PC-9 (cell line): ENCODE measurements at regions not wholly inside any gene's neighbourhood (a gene's known extent, or its start where the extent isn't known, plus 50 kb on each side); places are given as distances from the start of the nearest gene placed in this dataset.

Source experiments
- BruUV-seq: library from RNA; stranded (reverse); fragments of 400-500 nt; replicated peaks from 2 replicates; lab custom pipeline; 2021; lab: Mats Ljungman, UMichigan
- CTCF ChIA-PET: fragments of 300-600 bp; sonication (Branson Sonifier 250); formaldehyde crosslinking; loops from one replicate; lab custom pipeline; 2022; ENCODE audit warnings: antibody characterized with exemption; lab: Charles Lee
- POLR2A ChIA-PET: fragments of 300-600 bp; sonication (Branson Sonifier 250); formaldehyde crosslinking; loops from one replicate; lab custom pipeline; 2022; ENCODE audit warnings: antibody characterized with exemption; ENCODE audit not compliant: unreplicated experiment; lab: Charles Lee
- DNase-seq, 2 experiments: peaks; one replicate each; pipeline versions ENCODE4 v3.0.0 to v3.0.0-alpha.2; 2015 to 2022; ENCODE audit warnings: mixed read lengths in 1 of 2
- H2AFZ ChIP-seq: fragments of 200-600 bp; sonication (generic); 2 replicates; pipeline ENCODE4 v1.8.1; 2017; ENCODE audit warnings: antibody characterized with exemption
- H3F3A ChIP-seq: fragments of 200-600 bp; sonication (generic); 2 replicates; pipeline ENCODE4 v1.8.1; 2017; ENCODE audit warnings: antibody characterized with exemption, mild to moderate bottlenecking, low read depth; ENCODE audit not compliant: insufficient read depth
- H3K27ac ChIP-seq: fragments of 200-600 bp; sonication (generic); 2 replicates; pipeline ENCODE4 v1.6.1; 2016; ENCODE audit warnings: mixed run types
- H3K27me3 ChIP-seq: fragments of 200-600 bp; sonication (generic); 2 replicates; pipeline ENCODE4 v1.6.1; 2016; ENCODE audit warnings: low read depth, mixed run types; ENCODE audit not compliant: insufficient read depth
- H3K36me3 ChIP-seq: fragments of 200-600 bp; sonication (generic); 2 replicates; pipeline ENCODE4 v1.6.1; 2016; ENCODE audit warnings: low read depth, mixed run types
- H3K4me1 ChIP-seq: fragments of 200-600 bp; sonication (generic); replicated peaks from 2 replicates; pipeline ENCODE4 v1.6.1; 2016; ENCODE audit warnings: mixed run types; ENCODE audit not compliant: insufficient read depth
- H3K4me2 ChIP-seq: fragments of 200-600 bp; sonication (generic); 2 replicates; pipeline ENCODE4 v1.6.1; 2017; ENCODE audit warnings: mixed run types
- H3K4me3 ChIP-seq: fragments of 200-600 bp; sonication (generic); 2 replicates; pipeline ENCODE4 v1.6.1; 2016; ENCODE audit warnings: mixed run types
- H3K79me2 ChIP-seq: fragments of 200-600 bp; sonication (generic); 2 replicates; pipeline ENCODE4 v1.6.1; 2017; ENCODE audit warnings: low read depth, mixed run types
- H3K9me2 ChIP-seq: fragments of 200-600 bp; sonication (generic); 2 replicates; pipeline ENCODE4 v1.8.1; 2017; ENCODE audit warnings: mild to moderate bottlenecking; ENCODE audit not compliant: insufficient read depth
- H3K9me3 ChIP-seq: fragments of 200-600 bp; sonication (generic); 2 replicates; pipeline ENCODE4 v1.8.1; 2016; ENCODE audit warnings: low read depth; ENCODE audit not compliant: insufficient read depth
- H4K20me1 ChIP-seq: fragments of 200-600 bp; sonication (generic); 2 replicates; pipeline ENCODE4 v1.8.1; 2017; ENCODE audit not compliant: insufficient read depth
- CTCF ChIP-seq: fragments of 200-600 bp; sonication (generic); conservative IDR thresholded peaks from 2 replicates; pipeline ENCODE4 v1.6.1; 2017; ENCODE audit warnings: mixed run types, antibody characterized with exemption, mild to moderate bottlenecking, moderate library complexity
- EZH2 ChIP-seq: fragments of 200-600 bp; sonication (generic); IDR thresholded peaks from 2 replicates; pipeline ENCODE4 v1.8.0; 2017; ENCODE audit warnings: antibody characterized with exemption, low read depth
- intact Hi-C: fragments of 100-400 bp; cut with micrococcal nuclease; formaldehyde crosslinking; loops from one replicate; pipeline ENCODE4 v1.10.0; 2022; ENCODE audit not compliant: unreplicated experiment

GRCh38 chr16:73202161-73202729 is 154.3 kb upstream of the ZFHX3 start:
- Histone ChIP-seq H3K27ac (no peak overlapping the region), H3K4me2 (no peak overlapping the region), H3K79me2 (no peaks in the 10 kb centered on the region), H3K9me2 (no peaks in the 10 kb centered on the region; the same call in 1 of the 2 replicates), H4K20me1 (no peaks in the 10 kb centered on the region), H3K4me3 (no peak overlapping the region), H3K36me3 (no peaks in the 10 kb centered on the region), H3K27me3 (no peaks in the 10 kb centered on the region), H3F3A (no peaks in the 10 kb centered on the region), H3K9me3 (no peaks in the 10 kb centered on the region), H3K4me1 (no peaks in the 10 kb centered on the region), H2AFZ (no peak overlapping the region)
- no peak for DNase-seq
- ChIA-PET CTCF (no interaction called here), POLR2A (no interaction called here)
- TF ChIP-seq CTCF (no peak), EZH2 (no peak)
- BruUV-seq = no TSS peak
- intact Hi-C loops = no loop called here

GRCh38 chr16:73199214-73199613 is 151.3 kb upstream of the ZFHX3 start:
- no peaks in the 10 kb centered on the region for H3F3A ChIP-seq
- H3K9me3 ChIP-seq = no peaks in the 10 kb centered on the region
- no peaks in the 10 kb centered on the region for H3K79me2 ChIP-seq
- H3K4me1 ChIP-seq = no peaks in the 10 kb centered on the region
- no peak overlapping the region for H2AFZ ChIP-seq
- no peaks in the 10 kb centered on the region; the same call in 1 of the 2 replicates for H3K9me2 ChIP-seq
- no TSS peak for BruUV-seq
- H3K4me2 ChIP-seq = no peak overlapping the region
- H3K27ac ChIP-seq = no peak overlapping the region
- TF ChIP-seq CTCF (no peak), EZH2 (no peak)
- H3K27me3 ChIP-seq = no peaks in the 10 kb centered on the region
- ChIA-PET CTCF (interaction anchor here (0.8 kb wide), 1 partner anchor 367 kb away, joined by 3 read pairs; no protein-coding TSS in a partner anchor), POLR2A (no interaction called here)
- DNase-seq = no peak
- H4K20me1 ChIP-seq = no peaks in the 10 kb centered on the region
- no peaks in the 10 kb centered on the region for H3K36me3 ChIP-seq
- intact Hi-C loops = loop anchor here (1.0 to 5.0 kb wide), 2 partner anchors 368 to 697 kb away; no protein-coding TSS in a partner anchor
- no peak overlapping the region for H3K4me3 ChIP-seq

GRCh38 chr16:73198481-73198880 is 150.6 kb upstream of the ZFHX3 start:
- TF ChIP-seq CTCF (no peak), EZH2 (no peak)
- no peak for DNase-seq
- Histone ChIP-seq H3K4me2 (no peak overlapping the region), H2AFZ (no peak overlapping the region), H3K9me3 (no peaks in the 10 kb centered on the region), H4K20me1 (no peaks in the 10 kb centered on the region), H3F3A (no peaks in the 10 kb centered on the region), H3K27ac (no peak overlapping the region), H3K36me3 (no peaks in the 10 kb centered on the region), H3K27me3 (no peaks in the 10 kb centered on the region), H3K9me2 (no peaks in the 10 kb centered on the region; the same call in 1 of the 2 replicates), H3K4me3 (no peak overlapping the region), H3K79me2 (no peaks in the 10 kb centered on the region), H3K4me1 (no peaks in the 10 kb centered on the region)
- ChIA-PET POLR2A (no interaction called here), CTCF (interaction anchor here (0.8 kb wide), 1 partner anchor 366 kb away, joined by 3 read pairs; no protein-coding TSS in a partner anchor)
- BruUV-seq = no TSS peak
- intact Hi-C loops = loop anchor here (5.0 kb wide), 1 partner anchor 696 kb away; no protein-coding TSS in a partner anchor
